ENCODE measurements at regions not wholly inside any gene's neighbourhood (a gene's known extent, or its start where the extent isn't known, plus 50 kb on each side); places are given as distances from the start of the nearest gene placed in this dataset.

DNA sequence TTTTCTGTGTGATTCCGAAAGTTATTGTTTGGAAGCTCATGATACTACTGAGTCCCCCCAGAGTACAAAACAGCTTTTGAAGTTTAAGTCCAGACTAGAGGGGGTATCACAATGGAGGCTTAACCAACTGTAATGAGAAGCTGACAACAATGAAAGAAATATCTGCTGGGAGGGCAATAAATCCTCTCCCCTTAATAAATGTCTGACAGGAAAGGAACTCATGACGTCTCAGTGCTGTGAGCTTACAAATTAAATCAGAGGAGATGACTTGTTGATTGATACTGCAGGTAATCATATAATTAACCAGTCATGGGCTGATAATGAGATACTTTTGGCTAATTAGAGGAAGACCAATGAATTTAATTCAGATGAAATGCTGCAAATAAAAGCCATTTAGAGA, 102.6 kb upstream of the WDR11 start:
- H3K27ac ChIP-seq (ENCODE audit: extremely low read length, insufficient read depth, low read length) = no peak overlapping the region
- H4K20me1 ChIP-seq (ENCODE audit: insufficient read depth, low read length) = no peaks in the 10 kb centered on the region
- H3K4me1 ChIP-seq (ENCODE audit: insufficient read depth, low read length) = no peaks in the 10 kb centered on the region
- no peak overlapping the region for H3K4me3 ChIP-seq (replicated peaks in 1 of 3; ENCODE audit: insufficient read depth in 1 of 3, low read depth in 2 of 3, low read length in 3 of 3)
- BruUV-seq (replicated peaks) = no TSS peak
- DNase-seq (ENCODE audit: low spot score) (no peak), FAIRE-seq (no peak), ATAC-seq (no peak)
- no peak overlapping the region for H2AFZ ChIP-seq (ENCODE audit: low read length)
- intact Hi-C loops (cut with micrococcal nuclease; ENCODE audit: unreplicated experiment) = no loop called here
- WGBS (ENCODE audit: low lambda C conversion rate) = 0% methylated on average over 2 of the region's 2 CpGs
- H3K36me3 ChIP-seq (replicated peaks in 1 of 2; ENCODE audit: control insufficient read depth in 1 of 2, insufficient read depth in 2 of 2, low read length in 2 of 2) = no peaks in the 10 kb centered on the region
- no peaks in the 10 kb centered on the region for H3K79me2 ChIP-seq (ENCODE audit: insufficient read depth, low read length)
- no peak overlapping the region for H3K4me2 ChIP-seq (ENCODE audit: low read depth, low read length)
- H3K27me3 ChIP-seq (ENCODE audit: control insufficient read depth in 1 of 2, insufficient read depth in 2 of 2, low read length in 2 of 2) = peaks cover 0 to 2% of the 10 kb centered on the region in 2 experiments; a peak in 1 of 5 replicates
- ChIA-PET CTCF (ENCODE audit: low intra/inter-chr PET ratio, low total read pairs) (no interaction called here), POLR2A (no interaction called here)
- H3K9me3 ChIP-seq (ENCODE audit: low read length) = no peaks in the 10 kb centered on the region
- TF ChIP-seq, protein P1, sequence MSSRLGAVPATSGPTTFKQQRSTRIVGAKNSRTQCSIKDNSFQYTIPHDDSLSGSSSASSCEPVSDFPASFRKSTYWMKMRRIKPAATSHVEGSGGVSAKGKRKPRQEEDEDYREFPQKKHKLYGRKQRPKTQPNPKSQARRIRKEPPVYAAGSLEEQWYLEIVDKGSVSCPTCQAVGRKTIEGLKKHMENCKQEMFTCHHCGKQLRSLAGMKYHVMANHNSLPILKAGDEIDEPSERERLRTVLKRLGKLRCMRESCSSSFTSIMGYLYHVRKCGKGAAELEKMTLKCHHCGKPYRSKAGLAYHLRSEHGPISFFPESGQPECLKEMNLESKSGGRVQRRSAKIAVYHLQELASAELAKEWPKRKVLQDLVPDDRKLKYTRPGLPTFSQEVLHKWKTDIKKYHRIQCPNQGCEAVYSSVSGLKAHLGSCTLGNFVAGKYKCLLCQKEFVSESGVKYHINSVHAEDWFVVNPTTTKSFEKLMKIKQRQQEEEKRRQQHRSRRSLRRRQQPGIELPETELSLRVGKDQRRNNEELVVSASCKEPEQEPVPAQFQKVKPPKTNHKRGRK (CRISPR knock-in tag; IDR thresholded peaks at IDR 0.05) = no peak
- no peak for TF ChIP-seq PLRG1 (conservative IDR thresholded peaks at IDR 0.05)
- no peak for TF ChIP-seq CCAR2 (optimal IDR thresholded peaks at IDR 0.05; ENCODE audit: low read depth, low read length)
- TF ChIP-seq YY1 (IDR thresholded peaks at IDR 0.05; ENCODE audit: insufficient read depth, insufficient replicate concordance, low read depth, low read length) = no peak
- TF ChIP-seq POLR2AphosphoS2 (IDR thresholded peaks at IDR 0.05; ENCODE audit: low read depth, low read length) = no peak
- TF ChIP-seq ZFP91 (CRISPR knock-in tag; IDR thresholded peaks at IDR 0.05; ENCODE audit: borderline replicate concordance) = no peak
- TF ChIP-seq SRF (IDR thresholded peaks at IDR 0.05; ENCODE audit: low read depth, low read length) = no peak
- no peak for TF ChIP-seq ZNF343 (CRISPR knock-in tag; IDR thresholded peaks at IDR 0.05)
- TF ChIP-seq ZNF674 (CRISPR knock-in tag; IDR thresholded peaks at IDR 0.05; ENCODE audit: low read depth) = no peak
- TF ChIP-seq HMGA1 (CRISPR knock-in tag; conservative IDR thresholded peaks at IDR 0.05) = no peak
- no peak for TF ChIP-seq KDM5B (CRISPR knock-in tag; IDR thresholded peaks at IDR 0.05; ENCODE audit: borderline replicate concordance)
- TF ChIP-seq SALL2 (CRISPR knock-in tag; IDR thresholded peaks at IDR 0.05) = no peak
- TF ChIP-seq FOXO1 (CRISPR knock-in tag; IDR thresholded peaks at IDR 0.05) = no peak
- TF ChIP-seq TRIM22 (IDR thresholded peaks at IDR 0.05) = no peak
- no peak for TF ChIP-seq RXRB (CRISPR knock-in tag; IDR thresholded peaks at IDR 0.05; ENCODE audit: borderline replicate concordance)
- no peak for TF ChIP-seq HOXA5 (CRISPR knock-in tag; IDR thresholded peaks at IDR 0.05)
- no peak for TF ChIP-seq RERE (CRISPR knock-in tag; IDR thresholded peaks at IDR 0.05; ENCODE audit: low read depth)
- in situ Hi-C loops (cut with HindIII; ENCODE audit: extremely low pct_ligation_motif_present, low pct_unique_long_range_greater_than_20kb) = loop anchor here (25.0 kb wide), 1 partner anchor 536 kb away; no protein-coding TSS in a partner anchor
- H3K9ac ChIP-seq (ENCODE audit: insufficient read depth, low read depth, low read length) = no peak overlapping the region
